D721Med (cell line): ENCODE measurements at regions not wholly inside any gene's neighbourhood (a gene's known extent, or its start where the extent isn't known, plus 50 kb on each side); places are given as distances from the start of the nearest gene placed in this dataset.
"Not testable (repeated sequence)": the region's sequence is repeated elsewhere in the genome, so short reads cannot be mapped to it uniquely, and the experiment has no call there.

Experiments used
- DNase-seq: peaks from one replicate; pipeline ENCODE4 v3.0.0; 2011; ENCODE audit warnings: low spot score; ENCODE audit not compliant: insufficient read length
- FAIRE-seq: peaks from 2 replicates; lab custom pipeline; 2011; peaks lifted over from hg19 to GRCh38; lab: Jason Lieb, UNC
- CTCF ChIP-seq: IDR thresholded peaks from 2 replicates; pipeline ENCODE4 v1.5.1; 2012; ENCODE audit warnings: mild to moderate bottlenecking, control low read depth; ENCODE audit not compliant: insufficient read depth; ENCODE audit errors: missing control alignments

GRCh38 chr2:62391696-62392095 is 114.3 kb downstream of the TMEM17 start:
- no peak for DNase-seq
- FAIRE-seq = no peak
- no peak for TF ChIP-seq CTCF

GRCh38 chr2:62386378-62386777 is 119.6 kb downstream of the TMEM17 start:
- not testable (repeated sequence) for FAIRE-seq, DNase-seq

GRCh38 chr2:62383846-62384245 is 122.1 kb downstream of the TMEM17 start:
- no peak for DNase-seq
- FAIRE-seq = no peak
- no peak for TF ChIP-seq CTCF

GRCh38 chr2:62382757-62383156 is 123.2 kb downstream of the TMEM17 start:
- no peak for DNase-seq
- TF ChIP-seq CTCF = no peak
- FAIRE-seq = no peak

GRCh38 chr2:62382122-62382521 is 123.9 kb downstream of the TMEM17 start:
- FAIRE-seq = no peak
- no peak for DNase-seq
- TF ChIP-seq CTCF = no peak

DNA sequence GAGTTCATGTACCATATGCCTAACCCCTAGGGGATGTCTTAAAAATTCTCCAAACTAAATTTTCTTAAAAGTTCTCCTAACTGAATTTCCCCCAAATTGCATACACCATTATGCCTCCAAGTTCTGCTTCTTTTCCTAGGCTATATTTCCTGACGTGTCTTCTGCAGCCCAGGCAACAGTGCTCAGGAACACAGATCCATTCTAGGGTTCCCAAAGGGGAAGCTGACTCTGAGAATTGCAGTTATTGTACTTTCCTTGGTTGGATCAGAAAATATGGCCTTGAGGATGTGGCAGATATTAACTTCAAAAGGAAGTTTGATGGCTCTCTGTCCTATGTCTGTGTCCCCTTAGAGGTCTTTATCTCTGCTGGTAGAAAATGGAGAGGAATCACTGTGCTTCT is 124.3 kb downstream of the TMEM17 start:
- no peak for DNase-seq
- FAIRE-seq = no peak
- no peak for TF ChIP-seq CTCF

DNA sequence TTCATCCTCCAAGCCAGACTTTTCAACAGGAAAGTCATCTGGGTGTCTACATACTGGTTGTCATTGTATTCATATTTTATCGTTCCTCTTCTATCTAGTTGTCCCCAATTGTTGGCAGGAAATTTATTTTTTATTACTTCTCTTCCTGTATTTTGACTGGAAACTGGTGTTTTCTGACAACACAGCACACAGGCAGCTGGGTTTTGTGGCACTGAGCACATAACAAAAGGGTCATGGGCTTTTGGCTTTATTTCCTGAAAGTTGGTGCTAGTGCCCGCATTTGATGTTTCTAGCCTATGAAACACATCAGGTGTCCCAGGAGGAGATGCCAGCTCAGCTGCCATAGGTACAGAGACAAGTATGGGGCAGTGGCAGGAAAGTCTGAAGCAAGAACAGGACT is 126.4 kb downstream of the TMEM17 start:
- DNase-seq = no peak
- no peak for TF ChIP-seq CTCF
- FAIRE-seq = no peak

DNA sequence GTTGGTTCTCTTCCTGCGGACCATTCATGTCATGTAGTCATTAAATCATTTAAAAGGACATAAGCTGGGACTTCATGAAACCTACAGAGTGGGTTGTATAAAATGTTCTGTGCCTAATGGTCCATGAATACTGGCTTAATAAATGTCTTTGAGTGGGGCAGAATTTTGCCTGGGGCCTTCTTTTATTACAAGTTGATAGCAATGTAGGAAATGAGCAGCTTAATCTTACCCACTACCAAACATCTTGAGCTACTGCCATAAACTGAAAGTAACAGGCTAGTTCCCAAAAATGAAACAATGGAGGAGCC is 130.9 kb downstream of the TMEM17 start:
- TF ChIP-seq CTCF = no peak
- no peak for DNase-seq
- no peak for FAIRE-seq
